Liver (tissue), 8 donors: ENCODE measurements at regions not wholly inside any gene's neighbourhood (a gene's known extent, or its start where the extent isn't known, plus 50 kb on each side); places are given as distances from the start of the nearest gene placed in this dataset.

Source experiments
- DNase-seq: peaks from one replicate; pipeline ENCODE4 v3.0.0-alpha.2; 2017; ENCODE audit warnings: low spot score
- H3K27ac ChIP-seq, 2 donors: one replicate each; pipeline ENCODE4 v1.7.0; 2013; ENCODE audit warnings: inconsistent platforms in 2 of 2, low read length in 2 of 2, control low read depth in 1 of 2, low read depth in 1 of 2, mild to moderate bottlenecking in 1 of 2
- H3K27me3 ChIP-seq, 4 donors: one replicate each; pipeline versions ENCODE4 v1.6.1 to v1.7.0; 2013; ENCODE audit warnings: low read length in 3 of 4, inconsistent platforms in 1 of 4, mild to moderate bottlenecking in 1 of 4, moderate library complexity in 1 of 4; ENCODE audit not compliant: control insufficient read depth in 4 of 4, insufficient read depth in 4 of 4
- H3K36me3 ChIP-seq, 4 donors: one replicate each; pipeline versions ENCODE4 v1.6.1 to v1.7.0; 2013; ENCODE audit warnings: low read length in 3 of 4, mild to moderate bottlenecking in 3 of 4, low read depth in 1 of 4, moderate library complexity in 1 of 4; ENCODE audit not compliant: control insufficient read depth in 4 of 4, insufficient read depth in 3 of 4
- H3K4me1 ChIP-seq, 4 donors: one replicate each; pipeline versions ENCODE4 v1.6.1 to v1.7.0; 2013; ENCODE audit warnings: low read length in 3 of 4, mild to moderate bottlenecking in 3 of 4, moderate library complexity in 1 of 4; ENCODE audit not compliant: control insufficient read depth in 4 of 4, insufficient read depth in 4 of 4
- H3K4me3 ChIP-seq, 3 donors: one replicate each; pipeline versions ENCODE4 v1.6.1 to v1.7.0; 2013; ENCODE audit warnings: low read length in 3 of 3, control low read depth in 1 of 3, low read depth in 1 of 3, mild to moderate bottlenecking in 1 of 3
- H3K9ac ChIP-seq, 2 donors: one replicate each; pipeline ENCODE4 v1.7.0; 2013; ENCODE audit warnings: low read length in 2 of 2, mild to moderate bottlenecking in 2 of 2, moderate library complexity in 2 of 2, control low read depth in 1 of 2, low read depth in 1 of 2
- H3K9me3 ChIP-seq, 4 donors: one replicate each; pipeline versions ENCODE4 v1.6.1 to v1.7.0; 2013; ENCODE audit warnings: low read length in 3 of 4; ENCODE audit not compliant: control insufficient read depth in 4 of 4
- ATF3 ChIP-seq: IDR thresholded peaks from 2 replicates; pipeline ENCODE4 v1.6.1; 2016; ENCODE audit warnings: antibody characterized with exemption
- EGR1 ChIP-seq, 2 donors: IDR thresholded peaks; 2 replicates each; pipeline ENCODE4 v1.6.1; 2016 to 2018; ENCODE audit warnings: antibody characterized with exemption in 2 of 2, low read depth in 2 of 2
- FOXA1 ChIP-seq: IDR thresholded peaks from 2 replicates; pipeline ENCODE4 v1.6.1; 2016; ENCODE audit warnings: antibody characterized with exemption
- FOXA2 ChIP-seq: IDR thresholded peaks from 2 replicates; pipeline ENCODE4 v1.6.1; 2016; ENCODE audit warnings: antibody characterized with exemption
- GABPA ChIP-seq, 2 donors: IDR thresholded peaks in 1 of 2; conservative IDR thresholded peaks in 1 of 2; 2 replicates each; pipeline ENCODE4 v1.6.1; 2016; ENCODE audit warnings: antibody characterized with exemption in 2 of 2, mild to moderate bottlenecking in 1 of 2, moderate library complexity in 1 of 2
- HNF4A ChIP-seq, 2 donors: conservative IDR thresholded peaks; 2 replicates each; pipeline ENCODE4 v1.6.1; 2016; ENCODE audit warnings: antibody characterized with exemption in 2 of 2, mild to moderate bottlenecking in 2 of 2
- HNF4G ChIP-seq: IDR thresholded peaks from 2 replicates; pipeline ENCODE4 v1.6.1; 2016; ENCODE audit warnings: antibody characterized with exemption
- JUND ChIP-seq, 2 donors: IDR thresholded peaks; 2 replicates each; pipeline ENCODE4 v1.6.1; 2016; ENCODE audit warnings: antibody characterized with exemption in 2 of 2
- NR2F2 ChIP-seq: IDR thresholded peaks from 2 replicates; pipeline ENCODE4 v1.6.1; 2016; ENCODE audit warnings: antibody characterized with exemption
- RAD21 ChIP-seq, 2 donors: IDR thresholded peaks; 2 replicates each; pipeline ENCODE4 v1.6.1; 2016; ENCODE audit warnings: antibody characterized with exemption in 2 of 2, mild to moderate bottlenecking in 2 of 2
- REST ChIP-seq: IDR thresholded peaks from 2 replicates; pipeline ENCODE4 v1.6.1; 2016; ENCODE audit warnings: antibody characterized with exemption, mild to moderate bottlenecking
- RXRA ChIP-seq, 2 donors: IDR thresholded peaks; 2 replicates each; pipeline ENCODE4 v1.6.1; 2017 to 2018; ENCODE audit warnings: antibody characterized with exemption in 2 of 2, mild to moderate bottlenecking in 1 of 2
- SP1 ChIP-seq: IDR thresholded peaks from 2 replicates; pipeline ENCODE4 v1.6.1; 2018; ENCODE audit warnings: antibody characterized with exemption, mild to moderate bottlenecking
- TAF1 ChIP-seq: conservative IDR thresholded peaks from 2 replicates; pipeline ENCODE4 v1.6.1; 2016; ENCODE audit warnings: antibody characterized with exemption, mild to moderate bottlenecking
- YY1 ChIP-seq: IDR thresholded peaks from 2 replicates; pipeline ENCODE4 v1.6.1; 2016; ENCODE audit warnings: antibody characterized with exemption, mild to moderate bottlenecking
- WGBS: extraction: QIAGEN DNeasy Blood & Tissue Kit; methylation state at CpG from one replicate; pipeline ENCODE4 v1.1.7; 2013; 5-methylcytosine and 5-hydroxymethylcytosine counted together
- TF ChIP-seq, protein P1 (sequence below): fragments of 150-350 bp; IDR thresholded peaks from 2 replicates; pipeline ENCODE4 v1.5.1; 2017; ENCODE audit warnings: improper control_type of control experiment, low read depth, low read length; ENCODE audit not compliant: missing input control
- TF ChIP-seq, protein P2 (sequence below): IDR thresholded peaks from 2 replicates; pipeline ENCODE4 v1.6.1; 2016; ENCODE audit warnings: antibody characterized with exemption
- TF ChIP-seq, protein P3 (sequence below): IDR thresholded peaks from 2 replicates; pipeline ENCODE4 v1.6.1; 2016; ENCODE audit warnings: antibody characterized with exemption
- donor health status: healthy.
- donor health status: healthy.
- donor health status: healthy.
- donor health status: healthy.
- donor health status: healthy.

- H3K4me1 ChIP-seq = no peaks in the 10 kb centered on the region
- H3K27me3 ChIP-seq = no peaks in the 10 kb centered on the region
- no peaks in the 10 kb centered on the region for H3K36me3 ChIP-seq
- no peak overlapping the region for H3K27ac ChIP-seq
- no peak overlapping the region for H3K4me3 ChIP-seq
- TF ChIP-seq GABPA (IDR thresholded peaks at IDR 0.05 in 1 of 2, conservative IDR thresholded peaks at IDR 0.05 in 1 of 2) (no peak), HNF4G (no peak), TAF1 (no peak), SP1 (no peak), HNF4A (conservative IDR thresholded peaks at IDR 0.05) (no peak), RAD21 (IDR thresholded peaks at IDR 0.05) (no peak), RXRA (IDR thresholded peaks at IDR 0.05) (no peak), FOXA2 (no peak), JUND (IDR thresholded peaks at IDR 0.05) (no peak), FOXA1 (no peak), NR2F2 (no peak), REST (no peak), EGR1 (IDR thresholded peaks at IDR 0.05; ENCODE audit: low read depth in 2 of 2) (no peak), YY1 (no peak), ATF3 (no peak)
- TF ChIP-seq, protein P1, sequence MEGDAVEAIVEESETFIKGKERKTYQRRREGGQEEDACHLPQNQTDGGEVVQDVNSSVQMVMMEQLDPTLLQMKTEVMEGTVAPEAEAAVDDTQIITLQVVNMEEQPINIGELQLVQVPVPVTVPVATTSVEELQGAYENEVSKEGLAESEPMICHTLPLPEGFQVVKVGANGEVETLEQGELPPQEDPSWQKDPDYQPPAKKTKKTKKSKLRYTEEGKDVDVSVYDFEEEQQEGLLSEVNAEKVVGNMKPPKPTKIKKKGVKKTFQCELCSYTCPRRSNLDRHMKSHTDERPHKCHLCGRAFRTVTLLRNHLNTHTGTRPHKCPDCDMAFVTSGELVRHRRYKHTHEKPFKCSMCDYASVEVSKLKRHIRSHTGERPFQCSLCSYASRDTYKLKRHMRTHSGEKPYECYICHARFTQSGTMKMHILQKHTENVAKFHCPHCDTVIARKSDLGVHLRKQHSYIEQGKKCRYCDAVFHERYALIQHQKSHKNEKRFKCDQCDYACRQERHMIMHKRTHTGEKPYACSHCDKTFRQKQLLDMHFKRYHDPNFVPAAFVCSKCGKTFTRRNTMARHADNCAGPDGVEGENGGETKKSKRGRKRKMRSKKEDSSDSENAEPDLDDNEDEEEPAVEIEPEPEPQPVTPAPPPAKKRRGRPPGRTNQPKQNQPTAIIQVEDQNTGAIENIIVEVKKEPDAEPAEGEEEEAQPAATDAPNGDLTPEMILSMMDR = no peak
- TF ChIP-seq, protein P2, sequence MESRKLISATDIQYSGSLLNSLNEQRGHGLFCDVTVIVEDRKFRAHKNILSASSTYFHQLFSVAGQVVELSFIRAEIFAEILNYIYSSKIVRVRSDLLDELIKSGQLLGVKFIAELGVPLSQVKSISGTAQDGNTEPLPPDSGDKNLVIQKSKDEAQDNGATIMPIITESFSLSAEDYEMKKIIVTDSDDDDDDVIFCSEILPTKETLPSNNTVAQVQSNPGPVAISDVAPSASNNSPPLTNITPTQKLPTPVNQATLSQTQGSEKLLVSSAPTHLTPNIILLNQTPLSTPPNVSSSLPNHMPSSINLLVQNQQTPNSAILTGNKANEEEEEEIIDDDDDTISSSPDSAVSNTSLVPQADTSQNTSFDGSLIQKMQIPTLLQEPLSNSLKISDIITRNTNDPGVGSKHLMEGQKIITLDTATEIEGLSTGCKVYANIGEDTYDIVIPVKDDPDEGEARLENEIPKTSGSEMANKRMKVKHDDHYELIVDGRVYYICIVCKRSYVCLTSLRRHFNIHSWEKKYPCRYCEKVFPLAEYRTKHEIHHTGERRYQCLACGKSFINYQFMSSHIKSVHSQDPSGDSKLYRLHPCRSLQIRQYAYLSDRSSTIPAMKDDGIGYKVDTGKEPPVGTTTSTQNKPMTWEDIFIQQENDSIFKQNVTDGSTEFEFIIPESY = no peak
- TF ChIP-seq, protein P3, sequence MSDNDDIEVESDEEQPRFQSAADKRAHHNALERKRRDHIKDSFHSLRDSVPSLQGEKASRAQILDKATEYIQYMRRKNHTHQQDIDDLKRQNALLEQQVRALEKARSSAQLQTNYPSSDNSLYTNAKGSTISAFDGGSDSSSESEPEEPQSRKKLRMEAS = no peak
- H3K9ac ChIP-seq = no peak overlapping the region
- 87% methylated on average over 4 of the region's 4 CpGs for WGBS
- no peaks in the 10 kb centered on the region for H3K9me3 ChIP-seq
- no peak for DNase-seq
These were observed 62.6 kb upstream of the STK17B start for GRCh38 chr2:196233805-196234475.
